ENCODE measurements at regions not wholly inside any gene's neighbourhood (a gene's known extent, or its start where the extent isn't known, plus 50 kb on each side); places are given as distances from the start of the nearest gene placed in this dataset.
"Not testable (repeated sequence)": the region's sequence is repeated elsewhere in the genome, so short reads cannot be mapped to it uniquely, and the experiment has no call there.

DNA sequence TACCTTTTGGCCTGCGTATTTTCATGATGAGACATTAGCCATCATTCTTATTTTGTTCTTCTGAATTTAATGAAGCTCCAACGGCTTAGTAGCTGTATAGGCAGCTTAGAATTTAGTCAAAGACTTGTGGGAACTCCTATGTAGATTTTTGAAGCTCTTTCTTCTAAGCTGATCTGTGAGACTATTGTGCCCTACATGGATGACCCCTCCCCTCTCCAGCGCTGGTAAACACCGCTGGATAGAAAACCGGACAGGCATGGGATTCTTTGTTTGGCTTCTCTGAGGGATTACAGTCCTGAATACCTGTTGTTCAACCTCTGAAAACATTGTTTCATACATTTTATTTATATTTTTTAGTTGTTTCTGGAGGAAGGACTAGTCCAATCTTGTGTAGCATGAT is 1353.4 kb downstream of the GRIK2 start:
- intact Hi-C loops (cut with DNase I): no loop called here
- Histone ChIP-seq H3K4me1 (no peaks in the 10 kb centered on the region), H3K9me3 (no peaks in the 10 kb centered on the region), H3K4me3 (no peak overlapping the region), H3K27me3 (no peaks in the 10 kb centered on the region), H3K27ac (replicated peaks in 1 of 4) (no peak overlapping the region), H3K36me3 (no peaks in the 10 kb centered on the region)
- DNase-seq (ENCODE audit: extremely low spot score): no peak
- WGBS: 89% methylated on average over 5 of the region's 5 CpGs
- no peak for TF ChIP-seq POLR2AphosphoS5 (IDR thresholded peaks at IDR 0.05)
- TF ChIP-seq EP300 (IDR thresholded peaks at IDR 0.05): no peak
- no peak for TF ChIP-seq POLR2A (IDR thresholded peaks at IDR 0.05; ENCODE audit: low read depth)
- TF ChIP-seq, protein P1, sequence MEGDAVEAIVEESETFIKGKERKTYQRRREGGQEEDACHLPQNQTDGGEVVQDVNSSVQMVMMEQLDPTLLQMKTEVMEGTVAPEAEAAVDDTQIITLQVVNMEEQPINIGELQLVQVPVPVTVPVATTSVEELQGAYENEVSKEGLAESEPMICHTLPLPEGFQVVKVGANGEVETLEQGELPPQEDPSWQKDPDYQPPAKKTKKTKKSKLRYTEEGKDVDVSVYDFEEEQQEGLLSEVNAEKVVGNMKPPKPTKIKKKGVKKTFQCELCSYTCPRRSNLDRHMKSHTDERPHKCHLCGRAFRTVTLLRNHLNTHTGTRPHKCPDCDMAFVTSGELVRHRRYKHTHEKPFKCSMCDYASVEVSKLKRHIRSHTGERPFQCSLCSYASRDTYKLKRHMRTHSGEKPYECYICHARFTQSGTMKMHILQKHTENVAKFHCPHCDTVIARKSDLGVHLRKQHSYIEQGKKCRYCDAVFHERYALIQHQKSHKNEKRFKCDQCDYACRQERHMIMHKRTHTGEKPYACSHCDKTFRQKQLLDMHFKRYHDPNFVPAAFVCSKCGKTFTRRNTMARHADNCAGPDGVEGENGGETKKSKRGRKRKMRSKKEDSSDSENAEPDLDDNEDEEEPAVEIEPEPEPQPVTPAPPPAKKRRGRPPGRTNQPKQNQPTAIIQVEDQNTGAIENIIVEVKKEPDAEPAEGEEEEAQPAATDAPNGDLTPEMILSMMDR (IDR thresholded peaks at IDR 0.05): no peak

DNA sequence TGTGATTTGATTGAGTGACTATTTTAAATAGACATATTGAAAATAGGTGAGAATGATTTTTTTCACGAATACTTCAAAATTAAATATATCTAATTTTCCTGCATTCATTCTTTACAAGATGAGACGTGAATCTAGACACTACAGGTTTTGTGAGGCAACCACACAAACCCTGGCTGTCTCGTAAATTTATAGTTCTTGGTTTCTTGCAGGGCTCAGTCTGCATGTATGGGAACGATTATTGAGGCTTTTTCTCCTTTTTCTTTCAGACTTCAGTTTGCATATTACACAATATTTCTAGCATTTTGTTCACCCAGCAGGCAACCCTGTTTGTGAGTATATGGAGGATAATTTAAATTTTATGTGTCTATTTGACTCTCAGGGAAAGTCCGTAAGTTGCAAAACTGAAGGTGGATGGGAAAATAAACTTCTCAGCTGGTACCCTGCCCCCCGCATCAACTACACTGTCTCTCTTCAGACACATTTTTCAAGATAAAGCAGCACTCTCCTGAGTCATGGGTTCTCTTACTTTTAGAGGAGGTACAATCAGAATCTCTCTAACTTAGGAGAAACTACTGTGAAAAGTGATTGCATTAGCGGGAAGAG is 1349.3 kb downstream of the GRIK2 start:
- no peaks in the 10 kb centered on the region for H3K4me1 ChIP-seq
- 46% methylated on average over 7 of the region's 7 CpGs for WGBS
- no peak for DNase-seq (ENCODE audit: extremely low spot score)
- intact Hi-C loops (cut with DNase I): no loop called here
- H3K27me3 ChIP-seq: no peaks in the 10 kb centered on the region
- no peak overlapping the region for H3K27ac ChIP-seq (replicated peaks in 1 of 4)
- no peaks in the 10 kb centered on the region for H3K36me3 ChIP-seq
- H3K4me3 ChIP-seq: no peak overlapping the region
- H3K9me3 ChIP-seq: no peaks in the 10 kb centered on the region
- TF ChIP-seq POLR2A (IDR thresholded peaks at IDR 0.05; ENCODE audit: low read depth): no peak
- TF ChIP-seq EP300 (IDR thresholded peaks at IDR 0.05): no peak

DNA sequence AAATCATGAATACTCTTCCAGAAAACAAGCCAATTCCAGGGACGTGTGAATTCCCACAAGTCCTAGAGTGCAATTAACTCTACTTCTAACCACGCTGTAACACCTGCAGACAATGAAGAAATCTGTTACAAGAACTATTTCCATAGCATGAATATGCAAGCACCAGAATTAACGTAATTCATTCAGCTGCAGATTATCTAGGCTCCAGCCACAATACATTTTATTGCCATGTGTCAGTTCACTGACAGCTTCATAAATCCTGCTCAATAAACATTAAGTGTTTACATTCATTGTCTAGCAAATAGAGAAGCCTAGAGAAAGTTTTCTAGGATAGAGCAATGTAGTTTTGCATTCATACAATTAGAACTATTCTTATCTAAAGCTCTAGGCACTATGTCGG is 1348.5 kb downstream of the GRIK2 start:
- intact Hi-C loops (cut with DNase I): no loop called here
- no peaks in the 10 kb centered on the region for H3K36me3 ChIP-seq
- H3K27me3 ChIP-seq: no peaks in the 10 kb centered on the region
- TF ChIP-seq POLR2A (IDR thresholded peaks at IDR 0.05; ENCODE audit: low read depth) (no peak), POLR2AphosphoS5 (IDR thresholded peaks at IDR 0.05) (no peak), EP300 (IDR thresholded peaks at IDR 0.05) (no peak)
- TF ChIP-seq, protein P1 (IDR thresholded peaks at IDR 0.05): no peak
- no peaks in the 10 kb centered on the region for H3K4me1 ChIP-seq
- no peaks in the 10 kb centered on the region for H3K9me3 ChIP-seq
- H3K4me3 ChIP-seq: no peak overlapping the region
- WGBS: 59% methylated on average over 4 of the region's 4 CpGs
- DNase-seq (ENCODE audit: extremely low spot score): no peak
- no peak overlapping the region for H3K27ac ChIP-seq (replicated peaks in 1 of 4)

DNA sequence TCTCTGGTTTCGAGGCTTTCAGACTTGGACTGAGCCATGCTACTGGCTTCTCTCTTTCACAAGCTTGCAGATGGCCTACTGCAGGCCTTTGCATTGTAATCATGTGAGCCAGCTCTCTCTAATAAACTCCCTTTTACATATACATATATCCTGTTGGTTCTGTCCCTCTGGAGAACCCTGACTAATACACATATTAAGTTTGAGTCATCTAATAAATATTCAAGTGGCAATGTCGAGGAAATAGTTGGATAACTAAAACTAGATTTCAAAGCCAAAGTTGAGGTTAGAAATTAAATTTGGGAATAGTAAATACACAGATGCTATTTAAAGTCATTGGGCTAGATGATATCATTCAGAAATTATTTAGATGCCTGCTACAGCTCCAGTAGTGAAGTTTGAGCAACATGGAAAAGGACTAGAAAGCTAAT is 1343.4 kb downstream of the GRIK2 start:
- intact Hi-C loops (cut with DNase I): no loop called here
- Histone ChIP-seq H3K4me1 (no peaks in the 10 kb centered on the region), H3K4me3 (no peak overlapping the region), H3K9me3 (no peaks in the 10 kb centered on the region), H3K27ac (replicated peaks in 1 of 4) (no peak overlapping the region), H3K36me3 (no peaks in the 10 kb centered on the region), H3K27me3 (no peaks in the 10 kb centered on the region)
- DNase-seq (ENCODE audit: extremely low spot score): no peak
- whole genome bisulfite sequencing: 69% methylated on average over 2 of the region's 2 CpGs
- TF ChIP-seq POLR2A (IDR thresholded peaks at IDR 0.05; ENCODE audit: low read depth): no peak
- TF ChIP-seq POLR2AphosphoS5 (IDR thresholded peaks at IDR 0.05): no peak
- TF ChIP-seq, protein P1 (IDR thresholded peaks at IDR 0.05): no peak
- TF ChIP-seq EP300 (IDR thresholded peaks at IDR 0.05): no peak

DNA sequence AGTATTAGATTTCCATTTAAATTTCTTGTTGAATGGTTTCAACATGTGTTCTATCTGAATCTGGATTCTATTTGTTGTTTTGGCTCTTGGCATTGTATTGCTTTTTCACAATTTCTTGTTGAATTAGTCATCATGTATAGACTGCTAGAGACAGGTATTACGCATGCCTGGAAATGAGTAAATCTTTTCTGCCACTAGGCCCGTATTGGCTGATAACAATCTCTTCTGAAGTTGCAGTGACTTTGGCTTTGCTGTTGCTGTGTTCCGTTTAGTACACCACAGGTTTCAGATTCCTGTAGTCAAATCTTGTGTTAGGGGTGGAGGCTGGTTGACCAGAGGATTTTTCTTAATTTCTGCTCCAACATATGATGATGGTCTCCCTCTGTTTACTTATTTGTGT is 1339.4 kb downstream of the GRIK2 start:
- TF ChIP-seq POLR2A (IDR thresholded peaks at IDR 0.05; ENCODE audit: low read depth) (no peak), EP300 (IDR thresholded peaks at IDR 0.05) (no peak), POLR2AphosphoS5 (IDR thresholded peaks at IDR 0.05) (no peak)
- TF ChIP-seq, protein P1 (IDR thresholded peaks at IDR 0.05): no peak
- H3K9me3 ChIP-seq: no peaks in the 10 kb centered on the region
- 57% methylated on average over 3 of the region's 3 CpGs for WGBS
- H3K27ac ChIP-seq (replicated peaks in 1 of 4): no peak overlapping the region
- intact Hi-C loops (cut with DNase I): no loop called here
- no peak for DNase-seq (ENCODE audit: extremely low spot score)
- no peaks in the 10 kb centered on the region for H3K27me3 ChIP-seq
- no peak overlapping the region for H3K4me3 ChIP-seq
- H3K4me1 ChIP-seq: no peaks in the 10 kb centered on the region
- no peaks in the 10 kb centered on the region for H3K36me3 ChIP-seq

DNA sequence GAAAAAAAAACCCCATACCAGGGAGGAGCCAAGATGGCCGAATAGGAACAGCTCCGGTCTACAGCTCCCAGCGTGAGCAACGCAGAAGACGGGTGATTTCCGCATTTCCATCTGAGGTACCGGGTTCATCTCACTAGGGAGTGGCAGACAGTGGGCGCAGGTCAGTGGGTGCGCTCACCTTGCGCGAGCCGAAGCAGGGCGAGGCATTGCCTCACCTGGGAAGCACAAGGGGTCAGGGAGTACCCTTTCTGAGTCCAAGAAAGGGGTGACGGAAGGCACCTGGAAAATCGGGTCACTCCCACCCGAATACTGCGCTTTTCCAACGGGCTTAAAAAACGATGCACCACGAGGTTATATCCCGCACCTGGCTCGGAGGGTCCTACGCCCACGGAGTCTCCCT is 1328.6 kb downstream of the GRIK2 start:
- intact Hi-C loops (cut with DNase I): not testable (repeated sequence)
- WGBS: 95% methylated on average over 24 of the region's 24 CpGs

More for the DNA sequence above, 1328.6 kb downstream of the GRIK2 start:
- H3K27ac ChIP-seq (replicated peaks in 1 of 4); H3K36me3 ChIP-seq; H3K4me3 ChIP-seq; H3K9me3 ChIP-seq; H3K4me1 ChIP-seq; H3K27me3 ChIP-seq; DNase-seq (ENCODE audit: extremely low spot score): not testable (repeated sequence)

All from esophagus muscularis mucosa (tissue), 4 donors.